Mammary epithelial cell (primary cell): ENCODE measurements at regions not wholly inside any gene's neighbourhood (a gene's known extent, or its start where the extent isn't known, plus 50 kb on each side); places are given as distances from the start of the nearest gene placed in this dataset.

Experiments used
- EZH2 ChIP-seq: IDR thresholded peaks from 2 replicates; pipeline ENCODE4 v1.6.1; 2012; ENCODE audit warnings: low read length, inconsistent platforms, borderline replicate concordance
- TF ChIP-seq, protein P1 (sequence below), 2 donors: IDR thresholded peaks in 1 of 2; conservative IDR thresholded peaks in 1 of 2; 2 replicates each; pipeline ENCODE4 v1.5.1; 2011 to 2012; ENCODE audit warnings: inconsistent platforms in 2 of 2, low read length in 2 of 2, mild to moderate bottlenecking in 2 of 2, control low read depth in 1 of 2, low read depth in 1 of 2; ENCODE audit not compliant: insufficient read depth in 1 of 2; ENCODE audit errors: extremely low read depth in 1 of 2

DNA sequence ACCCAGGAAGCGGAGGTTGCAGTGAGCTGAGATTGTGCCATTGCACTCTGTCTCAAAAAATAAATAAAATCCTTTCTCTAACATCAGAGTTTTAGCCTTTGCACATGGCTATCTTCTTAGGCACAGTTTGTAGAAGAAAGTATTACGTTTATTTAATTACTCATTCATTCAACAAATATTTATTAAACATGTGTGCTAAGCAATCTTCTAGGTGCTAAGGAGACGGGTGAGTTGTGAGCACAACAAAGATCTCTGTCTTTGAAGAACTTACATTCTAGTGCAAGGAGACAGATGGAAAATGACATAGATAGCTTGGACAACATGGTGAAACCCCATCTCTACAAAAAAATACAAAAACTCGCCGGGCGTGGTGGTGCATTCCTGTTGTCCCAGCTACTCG lies 122.3 kb upstream of the MYO10 start:
- TF ChIP-seq, protein P1, sequence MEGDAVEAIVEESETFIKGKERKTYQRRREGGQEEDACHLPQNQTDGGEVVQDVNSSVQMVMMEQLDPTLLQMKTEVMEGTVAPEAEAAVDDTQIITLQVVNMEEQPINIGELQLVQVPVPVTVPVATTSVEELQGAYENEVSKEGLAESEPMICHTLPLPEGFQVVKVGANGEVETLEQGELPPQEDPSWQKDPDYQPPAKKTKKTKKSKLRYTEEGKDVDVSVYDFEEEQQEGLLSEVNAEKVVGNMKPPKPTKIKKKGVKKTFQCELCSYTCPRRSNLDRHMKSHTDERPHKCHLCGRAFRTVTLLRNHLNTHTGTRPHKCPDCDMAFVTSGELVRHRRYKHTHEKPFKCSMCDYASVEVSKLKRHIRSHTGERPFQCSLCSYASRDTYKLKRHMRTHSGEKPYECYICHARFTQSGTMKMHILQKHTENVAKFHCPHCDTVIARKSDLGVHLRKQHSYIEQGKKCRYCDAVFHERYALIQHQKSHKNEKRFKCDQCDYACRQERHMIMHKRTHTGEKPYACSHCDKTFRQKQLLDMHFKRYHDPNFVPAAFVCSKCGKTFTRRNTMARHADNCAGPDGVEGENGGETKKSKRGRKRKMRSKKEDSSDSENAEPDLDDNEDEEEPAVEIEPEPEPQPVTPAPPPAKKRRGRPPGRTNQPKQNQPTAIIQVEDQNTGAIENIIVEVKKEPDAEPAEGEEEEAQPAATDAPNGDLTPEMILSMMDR (conservative IDR thresholded peaks at IDR 0.05 in 1 of 2, IDR thresholded peaks at IDR 0.05 in 1 of 2; ENCODE audit: extremely low read depth in 1 of 2, insufficient read depth in 1 of 2, low read depth in 1 of 2, low read length in 2 of 2), result no peak
- no peak for TF ChIP-seq EZH2
